WI38 (cell line): ENCODE measurements at regions not wholly inside any gene's neighbourhood (a gene's known extent, or its start where the extent isn't known, plus 50 kb on each side); places are given as distances from the start of the nearest gene placed in this dataset.

ENCODE experiments used
- H3K4me3 ChIP-seq: 2 replicates; pipeline ENCODE4 v1.5.1; 2011; ENCODE audit warnings: low read depth, mild to moderate bottlenecking, control low read depth, low read length
- CTCF ChIP-seq: IDR thresholded peaks from 2 replicates; pipeline ENCODE4 v1.5.1; 2012; ENCODE audit warnings: low read depth, mild to moderate bottlenecking, control low read depth, low read length

- TF ChIP-seq CTCF: no peak
- H3K4me3 ChIP-seq: no peak overlapping the region
Observed at GRCh38 chr1:18038051-18038450, 69.5 kb upstream of the IGSF21 start.

- TF ChIP-seq CTCF: no peak
Observed at GRCh38 chr1:18039102-18039501, 68.5 kb upstream of the IGSF21 start.

GRCh38 chr1:18041102-18041501 lies 66.5 kb upstream of the IGSF21 start:
- no peak overlapping the region for H3K4me3 ChIP-seq
- TF ChIP-seq CTCF: no peak

More at GRCh38 chr1:18039102-18039501, 68.5 kb upstream of the IGSF21 start:
- no peak overlapping the region for H3K4me3 ChIP-seq

DNA sequence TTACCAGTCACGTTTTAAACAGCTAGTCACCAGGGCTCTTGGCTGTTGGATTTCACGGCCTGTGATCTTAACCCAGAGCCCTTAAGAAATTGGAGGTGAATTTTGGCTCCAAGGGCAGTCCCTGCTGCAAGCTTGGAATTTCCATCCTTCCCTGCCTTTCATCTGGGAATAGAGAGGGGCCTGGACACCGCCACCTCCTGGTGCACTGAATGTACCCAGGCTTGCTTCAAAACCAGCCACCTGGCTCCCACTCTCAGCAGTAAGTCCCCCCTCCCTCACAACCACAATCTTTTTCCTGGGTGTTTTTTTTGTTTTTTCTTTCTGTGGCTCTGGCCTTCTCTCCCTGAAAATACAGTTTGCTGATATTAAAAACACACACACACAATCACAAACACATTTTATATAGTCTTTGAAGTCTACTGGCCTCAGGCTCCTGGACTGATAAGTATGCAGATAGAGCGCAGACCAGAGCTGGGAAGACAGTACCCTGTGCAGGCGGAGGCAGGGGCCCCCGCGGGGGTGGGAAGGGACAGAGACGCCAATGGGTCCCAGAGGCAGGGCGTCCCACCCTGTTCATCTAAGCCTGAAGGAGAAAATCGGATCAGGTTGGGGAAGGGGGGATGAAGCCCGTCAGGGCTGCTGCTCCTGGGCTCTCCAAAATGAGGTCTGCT lies 65.8 kb upstream of the IGSF21 start:
- no peak for TF ChIP-seq CTCF
- no peak overlapping the region for H3K4me3 ChIP-seq

DNA sequence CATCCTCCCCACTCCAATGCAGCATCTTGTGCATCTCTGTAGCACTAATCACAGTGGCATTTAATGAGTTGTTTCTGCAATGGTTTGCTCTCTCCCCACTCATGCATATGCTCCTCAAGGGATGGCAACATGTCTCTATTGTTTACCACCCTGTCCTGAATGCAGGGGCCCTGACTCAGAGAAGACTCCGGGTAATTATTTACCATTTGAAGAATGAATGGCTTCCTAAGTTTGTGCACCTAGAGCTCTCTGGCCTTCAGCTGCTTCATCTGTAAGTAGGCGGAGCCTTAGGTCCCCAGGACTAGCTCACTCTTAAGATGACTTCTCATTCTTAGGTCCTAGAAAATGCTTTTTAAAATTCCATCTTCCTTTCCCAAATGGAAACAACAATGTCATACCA lies 63.7 kb upstream of the IGSF21 start:
- H3K4me3 ChIP-seq: no peak overlapping the region
- TF ChIP-seq CTCF: no peak

DNA sequence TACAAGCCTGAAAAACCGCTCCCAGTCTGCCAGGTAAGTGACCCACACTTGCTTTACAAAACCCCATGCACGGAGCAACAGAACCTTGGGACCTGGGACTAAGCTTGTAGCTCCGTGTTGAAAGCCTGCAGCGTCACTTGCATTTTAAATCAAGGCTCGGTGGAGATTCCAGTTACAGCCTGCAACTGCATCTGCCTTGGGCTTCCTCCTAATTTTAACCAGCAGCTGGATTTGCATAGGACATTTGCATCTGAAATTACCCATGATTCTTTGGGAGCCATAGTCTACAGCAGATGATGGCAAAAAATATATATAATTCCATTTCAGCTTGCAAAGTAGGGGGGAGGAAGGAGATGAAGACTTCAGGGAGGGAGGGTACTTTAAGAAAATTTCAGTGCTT lies 62.4 kb upstream of the IGSF21 start:
- no peak overlapping the region for H3K4me3 ChIP-seq
- no peak for TF ChIP-seq CTCF

DNA sequence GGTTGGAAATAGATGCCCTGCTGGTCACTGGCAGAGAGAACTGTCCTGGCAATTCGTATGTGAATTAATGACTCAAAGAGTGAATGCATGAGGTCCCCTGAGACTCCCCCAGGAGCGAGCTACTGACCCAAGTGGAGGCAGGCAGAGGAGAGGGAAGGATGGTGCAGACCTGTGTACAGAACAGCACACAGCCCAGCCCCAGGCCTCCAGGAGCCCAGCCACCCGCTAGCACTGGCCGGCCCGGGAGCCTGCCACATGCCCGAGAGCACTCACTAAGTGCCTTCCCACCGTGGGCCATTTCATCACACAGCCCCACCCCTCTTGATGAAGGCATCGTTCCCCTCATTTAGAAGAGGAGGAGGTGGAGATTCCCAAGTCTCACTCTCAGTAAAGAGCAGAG lies 62.0 kb upstream of the IGSF21 start:
- no peak for TF ChIP-seq CTCF
- no peak overlapping the region for H3K4me3 ChIP-seq
